M059J (cell line): ENCODE measurements at regions not wholly inside any gene's neighbourhood (a gene's known extent, or its start where the extent isn't known, plus 50 kb on each side); places are given as distances from the start of the nearest gene placed in this dataset.
"Not testable (repeated sequence)": the region's sequence is repeated elsewhere in the genome, so short reads cannot be mapped to it uniquely, and the experiment has no call there.

Experiments used
- DNase-seq: peaks from one replicate; pipeline ENCODE4 v3.0.0-alpha.2; 2012; ENCODE audit warnings: low read depth

- DNase-seq, result peak; percentile 44
Observed at GRCh38 chr9:26789959-26790358, 102.6 kb downstream of the CAAP1 start.

- DNase-seq, result no peak
Observed at GRCh38 chr9:26786564-26786963, 106.0 kb downstream of the CAAP1 start.

GRCh38 chr9:26782899-26783298 lies 109.7 kb downstream of the CAAP1 start:
- DNase-seq, result no peak

GRCh38 chr9:26781906-26782305 lies 110.7 kb downstream of the CAAP1 start:
- no peak for DNase-seq

GRCh38 chr9:26780307-26780706 lies 112.3 kb downstream of the CAAP1 start:
- DNase-seq, result not testable (repeated sequence)

- DNase-seq, result peak; percentile 6
Observed at GRCh38 chr9:26779062-26779461, 113.5 kb downstream of the CAAP1 start.

- DNase-seq, result no peak
Observed at GRCh38 chr9:26775391-26775790, 117.2 kb downstream of the CAAP1 start.

- DNase-seq, result no peak
Observed at GRCh38 chr9:26773056-26773455, 119.5 kb downstream of the CAAP1 start.

GRCh38 chr9:26770821-26771220 lies 121.8 kb downstream of the CAAP1 start:
- no peak for DNase-seq

GRCh38 chr9:26768145-26768544 lies 124.5 kb downstream of the CAAP1 start:
- no peak for DNase-seq

GRCh38 chr9:26760675-26761074 lies 131.9 kb downstream of the CAAP1 start:
- DNase-seq, result no peak

- DNase-seq, result no peak
Observed at GRCh38 chr9:26758655-26759054, 133.9 kb downstream of the CAAP1 start.

- DNase-seq, result no peak
Observed at GRCh38 chr9:26756881-26757280, 135.7 kb downstream of the CAAP1 start.

GRCh38 chr9:26755476-26755875 lies 137.1 kb downstream of the CAAP1 start:
- DNase-seq, result no peak

- DNase-seq, result no peak
Observed at GRCh38 chr9:26754509-26755164, 138.0 kb downstream of the CAAP1 start.

- no peak for DNase-seq
Observed at GRCh38 chr9:26753971-26754370, 138.6 kb downstream of the CAAP1 start.

GRCh38 chr9:26750162-26750561 lies 142.4 kb downstream of the CAAP1 start:
- no peak for DNase-seq

GRCh38 chr9:26748449-26749058 lies 144.0 kb downstream of the CAAP1 start:
- DNase-seq, result no peak

GRCh38 chr9:26747611-26748010 lies 145.0 kb downstream of the CAAP1 start:
- no peak for DNase-seq

GRCh38 chr9:26746357-26747072 lies 146.1 kb downstream of the CAAP1 start:
- peak; percentile 86 for DNase-seq

- DNase-seq, result no peak
Observed at GRCh38 chr9:26745111-26745510, 147.5 kb downstream of the CAAP1 start.

GRCh38 chr9:26744191-26744965 lies 148.2 kb downstream of the CAAP1 start:
- peak; percentile 44 for DNase-seq
